MCF 10A (cell line): ENCODE measurements at regions not wholly inside any gene's neighbourhood (a gene's known extent, or its start where the extent isn't known, plus 50 kb on each side); places are given as distances from the start of the nearest gene placed in this dataset.

Experiments used
- BruUV-seq: library from RNA; stranded (reverse); fragments of 400-500 nt; replicated peaks from 2 replicates; lab custom pipeline; 2021; lab: Mats Ljungman, UMichigan
- CTCF ChIA-PET: fragments of 300-600 bp; sonication (Branson Sonifier 250); formaldehyde crosslinking; extraction: SDS; loops from one replicate; lab custom pipeline; 2021; ENCODE audit warnings: antibody characterized with exemption, inconsistent platforms; lab: Yijun Ruan, JAX
- POLR2A ChIA-PET: fragments of 300-600, 350-650 bp; sonication (Branson Sonifier 250); formaldehyde crosslinking; extraction: SDS; loops from one replicate; lab custom pipeline; 2020; ENCODE audit warnings: antibody characterized with exemption, inconsistent platforms; lab: Yijun Ruan, JAX
- DNase-seq: peaks from one replicate; pipeline ENCODE4 v3.0.0-alpha.2; 2018; ENCODE audit not compliant: unreplicated experiment
- H3K27ac Mint-ChIP-seq: one replicate; pipeline ENCODE4 v1.8.0; 2022; ENCODE audit warnings: mild to moderate bottlenecking, low read depth, mixed read lengths; ENCODE audit not compliant: unreplicated experiment
- H3K27me3 Mint-ChIP-seq: one replicate; pipeline ENCODE4 v1.8.0; 2022; ENCODE audit warnings: mixed read lengths; ENCODE audit not compliant: insufficient read depth, unreplicated experiment
- H3K36me3 Mint-ChIP-seq: one replicate; pipeline ENCODE4 v1.8.0; 2022; ENCODE audit warnings: mild to moderate bottlenecking, moderate library complexity, mixed read lengths; ENCODE audit not compliant: insufficient read depth, unreplicated experiment
- H3K4me1 Mint-ChIP-seq: one replicate; pipeline ENCODE4 v1.8.0; 2022; ENCODE audit warnings: mixed read lengths; ENCODE audit not compliant: insufficient read depth, unreplicated experiment
- H3K4me3 Mint-ChIP-seq: one replicate; pipeline ENCODE4 v1.8.0; 2022; ENCODE audit warnings: mild to moderate bottlenecking, moderate library complexity, mixed read lengths; ENCODE audit not compliant: unreplicated experiment
- H3K9me3 Mint-ChIP-seq: one replicate; pipeline ENCODE4 v1.8.0; 2022; ENCODE audit warnings: mixed read lengths; ENCODE audit not compliant: unreplicated experiment
- CTCF ChIP-seq: fragments of 200-600 bp; IDR thresholded peaks from one replicate; pipeline ENCODE4 v1.8.0; 2022; ENCODE audit warnings: antibody characterized with exemption, mild to moderate bottlenecking; ENCODE audit not compliant: unreplicated experiment
- intact Hi-C: fragments of 100-400 bp; cut with micrococcal nuclease; formaldehyde crosslinking; loops from 2 replicates; pipeline ENCODE4 v1.14.1; 2022

- ChIA-PET CTCF (no interaction called here), POLR2A (no interaction called here)
- DNase-seq, result no peak
- no peak overlapping the region for H3K4me3 Mint-ChIP-seq
- intact Hi-C loops, result no loop called here
- TF ChIP-seq CTCF, result no peak
- no TSS peak for BruUV-seq
- no peaks in the 10 kb centered on the region for H3K4me1 Mint-ChIP-seq
- no peak overlapping the region for H3K27ac Mint-ChIP-seq
- H3K27me3 Mint-ChIP-seq, result no peaks in the 10 kb centered on the region
- no peaks in the 10 kb centered on the region for H3K36me3 Mint-ChIP-seq
- H3K9me3 Mint-ChIP-seq, result peaks cover 8% of the 10 kb centered on the region
Measured at GRCh38 chr16:35564889-35565288, 2105.5 kb downstream of the TP53TG3F start.

- DNase-seq, result peak; percentile 42
Measured at GRCh38 chr16:35565626-35566025, 2106.2 kb downstream of the TP53TG3F start.

GRCh38 chr16:35569413-35569812 is 2110.0 kb downstream of the TP53TG3F start:
- no peak overlapping the region for H3K27ac Mint-ChIP-seq
- intact Hi-C loops, result no loop called here
- no peak for TF ChIP-seq CTCF
- DNase-seq, result peak; percentile 18
- ChIA-PET CTCF (interaction anchor here (0.6 kb wide), 1 partner anchor 436 kb away, joined by 3 read pairs; no protein-coding TSS in a partner anchor), POLR2A (no interaction called here)
- H3K4me3 Mint-ChIP-seq, result no peak overlapping the region
- H3K36me3 Mint-ChIP-seq, result no peaks in the 10 kb centered on the region
- peaks cover 13% of the 10 kb centered on the region for H3K9me3 Mint-ChIP-seq
- BruUV-seq, result no TSS peak
- H3K27me3 Mint-ChIP-seq, result no peaks in the 10 kb centered on the region
- no peaks in the 10 kb centered on the region for H3K4me1 Mint-ChIP-seq

More at GRCh38 chr16:35565626-35566025, 2106.2 kb downstream of the TP53TG3F start:
- Mint-ChIP-seq H3K27ac (no peak overlapping the region), H3K4me3 (no peak overlapping the region), H3K36me3 (no peaks in the 10 kb centered on the region), H3K27me3 (no peaks in the 10 kb centered on the region), H3K4me1 (no peaks in the 10 kb centered on the region), H3K9me3 (peaks cover 8% of the 10 kb centered on the region)
- no peak for TF ChIP-seq CTCF
- CTCF ChIA-PET, result no interaction called here
- no TSS peak for BruUV-seq
- intact Hi-C loops, result no loop called here
- POLR2A ChIA-PET, result no interaction called here

GRCh38 chr16:35570946-35571345 is 2111.5 kb downstream of the TP53TG3F start:
- Mint-ChIP-seq H3K27ac (no peak overlapping the region), H3K9me3 (peaks cover 13% of the 10 kb centered on the region), H3K4me3 (no peak overlapping the region), H3K27me3 (no peaks in the 10 kb centered on the region), H3K36me3 (no peaks in the 10 kb centered on the region), H3K4me1 (no peaks in the 10 kb centered on the region)
- no peak for TF ChIP-seq CTCF
- ChIA-PET POLR2A (no interaction called here), CTCF (no interaction called here)
- intact Hi-C loops, result no loop called here
- no peak for DNase-seq
- no TSS peak for BruUV-seq
